ENCODE measurements at regions not wholly inside any gene's neighbourhood (a gene's known extent, or its start where the extent isn't known, plus 50 kb on each side); places are given as distances from the start of the nearest gene placed in this dataset.

- TF ChIP-seq POLR2AphosphoS5 (IDR thresholded peaks at IDR 0.05; ENCODE audit: low read depth, low read length) (no peak), REST (IDR thresholded peaks at IDR 0.05; ENCODE audit: insufficient read depth in 1 of 2, low read depth in 2 of 2, low read length in 2 of 2) (no peak), TAF1 (IDR thresholded peaks at IDR 0.05; ENCODE audit: borderline replicate concordance, insufficient read depth, low read length) (no peak)
These were observed 160.6 kb downstream of the TMEM200A start for GRCh38 chr6:130526466-130526865.

All from PFSK-1 (cell line).